Activated CD8-positive, alpha-beta T cell treated with anti-CD3 and anti-CD28 coated beads, Interleukin-2, amount 10 ng/mL, durations not matched to agents 7 days and 5 days (primary cell): ENCODE measurements at regions not wholly inside any gene's neighbourhood (a gene's known extent, or its start where the extent isn't known, plus 50 kb on each side); places are given as distances from the start of the nearest gene placed in this dataset.
A peak's percentile ranks its signal among the peaks of the same experiment; 100 is the strongest.

Experiments used
- ATAC-seq: fragments of 150-1000 bp; cut with Tn5 transposase; one replicate; pipeline ENCODE4 v1.10.0; 2021; ENCODE audit warnings: moderate library complexity
- CTCF ChIA-PET: fragments of 350-600 bp; sonication (Branson Sonifier 250); formaldehyde crosslinking; loops from one replicate; lab custom pipeline; 2021; ENCODE audit warnings: antibody characterized with exemption; lab: Charles Lee
- POLR2A ChIA-PET: fragments of 350-600 bp; sonication (Branson Sonifier 250); formaldehyde crosslinking; loops from one replicate; lab custom pipeline; 2021; ENCODE audit warnings: antibody characterized with exemption; lab: Charles Lee
- DNase-seq: peaks from one replicate; pipeline ENCODE4 v3.0.0-alpha.2; 2020
- H3K27ac Mint-ChIP-seq: one replicate; pipeline ENCODE4 v1.8.0; 2021; ENCODE audit warnings: mild to moderate bottlenecking, mixed read lengths
- H3K27me3 Mint-ChIP-seq: one replicate; pipeline ENCODE4 v1.8.0; 2021; ENCODE audit warnings: low read depth, mixed read lengths
- H3K36me3 Mint-ChIP-seq: one replicate; pipeline ENCODE4 v1.8.0; 2021; ENCODE audit warnings: low read depth, mixed read lengths
- H3K4me1 Mint-ChIP-seq: one replicate; pipeline ENCODE4 v1.8.0; 2021; ENCODE audit warnings: low read depth, mixed read lengths
- H3K4me3 Mint-ChIP-seq: one replicate; pipeline ENCODE4 v1.8.0; 2021; ENCODE audit warnings: mild to moderate bottlenecking, mixed read lengths
- H3K9me3 Mint-ChIP-seq: one replicate; pipeline ENCODE4 v1.8.0; 2022; ENCODE audit warnings: mixed read lengths; ENCODE audit not compliant: insufficient read depth

- ChIA-PET CTCF (interaction anchor here (1.1 to 1.6 kb wide), 3 partner anchors 39 to 88 kb away, joined by 3 to 6 read pairs (median 5); no protein-coding TSS in a partner anchor), POLR2A (interaction anchor here (0.6 kb wide), 1 partner anchor 12 kb away, joined by 3 read pairs; no protein-coding TSS in a partner anchor)
- ATAC-seq, result no peak
- H3K36me3 Mint-ChIP-seq, result no peaks in the 10 kb centered on the region
- no peak overlapping the region for H3K4me3 Mint-ChIP-seq
- no peak overlapping the region for H3K27ac Mint-ChIP-seq
- H3K9me3 Mint-ChIP-seq, result no peaks in the 10 kb centered on the region
- DNase-seq, result no peak
- H3K27me3 Mint-ChIP-seq, result no peaks in the 10 kb centered on the region
- peaks cover 42% of the 10 kb centered on the region for H3K4me1 Mint-ChIP-seq
Observed at GRCh38 chr6:25177500-25178028, 101.6 kb upstream of the CARMIL1 start.

DNA sequence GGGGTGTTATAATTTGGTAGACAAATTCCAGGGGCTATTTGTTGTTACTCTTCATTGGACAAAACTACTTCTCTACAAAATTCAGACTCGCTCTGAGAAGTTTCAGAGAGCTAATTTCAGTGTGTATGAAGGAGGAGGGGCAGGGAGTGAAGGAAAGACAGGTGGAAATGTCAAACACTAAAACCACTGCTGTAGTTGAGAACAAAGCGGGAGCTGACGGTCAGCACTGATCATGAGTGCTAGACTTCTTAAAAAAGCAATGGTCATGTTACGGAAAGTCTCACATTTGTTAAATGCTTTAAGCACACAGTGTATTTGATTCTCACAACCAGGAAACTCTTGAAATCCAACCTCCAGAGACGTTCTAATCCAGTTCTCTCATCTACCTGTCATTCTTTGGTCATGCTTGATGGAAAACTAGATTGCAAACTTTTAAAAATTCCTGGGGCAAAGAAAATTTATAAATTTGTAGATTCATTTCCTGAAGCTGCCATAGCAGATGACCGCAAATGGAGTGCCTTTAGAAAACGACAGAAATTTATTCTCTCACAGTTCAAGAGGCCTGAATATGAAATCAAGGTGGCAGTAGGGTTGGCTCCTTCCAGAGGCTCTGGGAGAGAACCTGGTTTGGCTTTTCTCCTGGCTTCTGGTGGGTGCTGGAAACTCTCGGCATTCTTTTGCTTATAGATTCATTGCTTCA, 100.7 kb upstream of the CARMIL1 start:
- H3K9me3 Mint-ChIP-seq, result no peaks in the 10 kb centered on the region
- no peaks in the 10 kb centered on the region for H3K27me3 Mint-ChIP-seq
- ATAC-seq (no peak), DNase-seq (no peak)
- H3K27ac Mint-ChIP-seq, result no peak overlapping the region
- ChIA-PET POLR2A (no interaction called here), CTCF (interaction anchor here (1.4 to 1.8 kb wide), 2 partner anchors 45 to 87 kb away, joined by 4 to 5 read pairs; no protein-coding TSS in a partner anchor)
- no peak overlapping the region for H3K4me3 Mint-ChIP-seq
- no peaks in the 10 kb centered on the region for H3K36me3 Mint-ChIP-seq
- H3K4me1 Mint-ChIP-seq, result peaks cover 35% of the 10 kb centered on the region

GRCh38 chr6:25179051-25179778, 100.0 kb upstream of the CARMIL1 start:
- ATAC-seq, result no peak
- no peaks in the 10 kb centered on the region for H3K27me3 Mint-ChIP-seq
- POLR2A ChIA-PET, result interaction anchor here (1.0 kb wide), 1 partner anchor 11 kb away, joined by 3 read pairs; no protein-coding TSS in a partner anchor

DNA sequence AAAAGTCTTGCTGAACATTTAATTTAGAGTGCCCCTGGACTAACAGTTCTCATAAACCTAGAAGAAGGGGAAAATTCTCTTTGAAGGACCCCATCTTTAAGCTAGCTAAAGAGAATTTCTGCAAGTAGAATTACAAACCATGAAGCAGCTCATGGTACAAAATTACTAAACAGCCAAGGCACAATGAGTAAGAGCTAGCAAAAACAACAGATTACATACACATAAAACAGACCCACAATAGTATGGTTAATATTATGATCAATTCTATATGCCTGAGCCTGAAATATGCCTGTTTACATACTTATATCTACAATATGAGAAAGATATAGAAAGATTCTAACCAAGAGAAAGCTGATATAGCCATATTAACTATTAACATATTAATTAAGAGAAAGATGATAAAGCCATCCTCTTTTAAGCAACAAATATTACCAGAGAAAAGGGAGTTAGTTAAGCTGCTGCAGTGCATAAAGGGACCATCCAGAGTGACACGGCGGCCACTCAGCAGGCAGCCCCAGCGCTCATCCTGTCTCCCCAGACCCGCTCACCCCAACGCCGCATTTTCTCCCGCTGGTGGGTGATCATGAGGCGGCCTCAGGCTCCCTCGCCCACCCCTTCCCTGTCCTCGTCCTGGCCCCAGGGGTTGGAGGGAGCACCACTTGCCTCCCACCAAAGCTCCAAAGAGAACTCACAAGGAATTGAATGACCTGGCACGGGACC, 98.4 kb upstream of the CARMIL1 start:
- DNase-seq, result no peak
- no peaks in the 10 kb centered on the region for H3K9me3 Mint-ChIP-seq
- no peak for ATAC-seq
- CTCF ChIA-PET, result interaction anchor here (1.0 to 1.7 kb wide), 5 partner anchors 14 to 110 kb away, joined by 3 to 5 read pairs (median 3); no protein-coding TSS in a partner anchor
- POLR2A ChIA-PET, result interaction anchor here (0.7 kb wide), 1 partner anchor 43 kb away, joined by 3 read pairs; no protein-coding TSS in a partner anchor
- no peak overlapping the region for H3K27ac Mint-ChIP-seq
- H3K4me3 Mint-ChIP-seq, result no peak overlapping the region
- no peaks in the 10 kb centered on the region for H3K27me3 Mint-ChIP-seq
- no peaks in the 10 kb centered on the region for H3K36me3 Mint-ChIP-seq
- peaks cover 21% of the 10 kb centered on the region for H3K4me1 Mint-ChIP-seq

More at GRCh38 chr6:25179051-25179778, 100.0 kb upstream of the CARMIL1 start:
- no peak for DNase-seq
- CTCF ChIA-PET, result interaction anchor here (1.0 to 1.8 kb wide), 5 partner anchors 15 to 108 kb away, joined by 3 to 5 read pairs (median 4); no protein-coding TSS in a partner anchor
- Mint-ChIP-seq H3K27ac (no peak overlapping the region), H3K4me1 (peaks cover 31% of the 10 kb centered on the region), H3K9me3 (no peaks in the 10 kb centered on the region), H3K4me3 (no peak overlapping the region), H3K36me3 (no peaks in the 10 kb centered on the region)

DNA sequence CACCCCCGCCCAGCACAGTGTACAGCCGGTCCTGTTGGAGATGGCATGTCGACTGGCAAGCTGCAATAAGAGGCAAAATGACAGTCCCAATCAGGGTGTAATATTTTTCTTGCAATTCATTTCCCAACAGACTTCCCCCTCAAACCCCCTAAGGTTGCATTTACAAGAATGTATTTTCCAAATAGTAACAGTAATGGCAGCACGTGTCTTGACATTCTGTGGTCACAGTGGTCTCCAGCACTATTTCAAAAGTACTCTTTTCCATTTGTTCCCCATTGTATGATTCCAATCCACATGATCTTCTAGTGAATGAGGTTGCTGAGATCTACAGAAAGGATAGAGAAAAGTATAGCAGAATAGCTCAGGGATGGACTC, 97.8 kb upstream of the CARMIL1 start:
- peaks cover under 1% of the 10 kb centered on the region for H3K27me3 Mint-ChIP-seq
- ATAC-seq, result no peak
- H3K27ac Mint-ChIP-seq, result no peak overlapping the region
- CTCF ChIA-PET, result interaction anchor here (1.2 to 1.4 kb wide), 4 partner anchors 43 to 154 kb away, joined by 3 to 5 read pairs (median 4); no protein-coding TSS in a partner anchor
- no peaks in the 10 kb centered on the region for H3K36me3 Mint-ChIP-seq
- no peak for DNase-seq
- peaks cover 16% of the 10 kb centered on the region for H3K4me1 Mint-ChIP-seq
- POLR2A ChIA-PET, result no interaction called here
- no peak overlapping the region for H3K4me3 Mint-ChIP-seq
- no peaks in the 10 kb centered on the region for H3K9me3 Mint-ChIP-seq

DNA sequence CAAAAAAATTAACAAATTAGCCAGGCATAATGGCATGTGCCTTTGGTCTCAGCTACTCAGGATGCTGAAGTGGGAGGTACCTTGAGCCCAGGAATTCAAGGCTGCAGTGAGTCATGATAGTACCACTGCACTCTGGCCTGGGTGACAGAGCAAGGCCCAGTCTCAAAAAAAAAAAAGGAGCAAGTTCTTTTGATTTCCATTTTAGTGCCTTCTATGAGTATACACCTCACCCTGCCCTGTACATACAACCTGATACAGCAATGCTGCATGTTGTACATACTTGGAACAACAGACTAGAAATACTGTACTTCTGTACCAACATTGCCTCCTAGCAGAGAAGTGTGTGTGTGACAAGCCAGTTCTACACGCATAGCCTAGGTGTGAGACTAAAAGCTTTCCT, 97.3 kb upstream of the CARMIL1 start:
- Mint-ChIP-seq H3K27me3 (peaks cover 4% of the 10 kb centered on the region), H3K4me1 (peaks cover 13% of the 10 kb centered on the region), H3K4me3 (no peak overlapping the region), H3K9me3 (no peaks in the 10 kb centered on the region), H3K36me3 (no peaks in the 10 kb centered on the region), H3K27ac (no peak overlapping the region)
- ChIA-PET CTCF (interaction anchor here (0.7 to 1.7 kb wide), 8 partner anchors 8 to 155 kb away, joined by 3 to 6 read pairs (median 3); no protein-coding TSS in a partner anchor), POLR2A (interaction anchor here (0.9 kb wide), 1 partner anchor 44 kb away, joined by 6 read pairs; no protein-coding TSS in a partner anchor)
- DNase-seq, result no peak
- peak; percentile 39 for ATAC-seq

DNA sequence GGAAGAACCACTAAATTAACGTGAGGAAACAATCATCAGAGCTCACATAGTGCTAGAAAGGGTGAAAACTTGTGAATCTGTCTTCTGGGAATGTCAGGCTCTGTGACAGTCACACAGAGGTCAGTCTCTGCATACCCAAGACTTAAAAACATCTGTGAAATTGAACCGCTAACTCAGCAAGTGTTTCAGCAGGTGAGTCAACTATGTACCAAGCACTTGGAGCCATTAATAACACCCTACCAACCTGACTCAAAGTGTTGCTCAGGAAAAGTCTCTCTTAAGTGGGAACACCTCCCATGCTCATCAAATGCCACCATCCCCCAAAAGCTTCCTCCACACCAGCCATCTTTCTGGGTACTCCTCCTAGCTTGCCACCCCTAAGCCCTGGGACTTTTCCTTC, 92.3 kb upstream of the CARMIL1 start:
- POLR2A ChIA-PET, result interaction anchor here (1.5 kb wide), 1 partner anchor 51 kb away, joined by 3 read pairs; no protein-coding TSS in a partner anchor
- Mint-ChIP-seq H3K27ac (no peak overlapping the region), H3K27me3 (peaks cover 23% of the 10 kb centered on the region), H3K36me3 (no peaks in the 10 kb centered on the region), H3K4me3 (no peak overlapping the region), H3K9me3 (no peaks in the 10 kb centered on the region), H3K4me1 (peaks cover 4% of the 10 kb centered on the region)
- CTCF ChIA-PET, result no interaction called here
- no peak for DNase-seq
- ATAC-seq, result no peak

DNA sequence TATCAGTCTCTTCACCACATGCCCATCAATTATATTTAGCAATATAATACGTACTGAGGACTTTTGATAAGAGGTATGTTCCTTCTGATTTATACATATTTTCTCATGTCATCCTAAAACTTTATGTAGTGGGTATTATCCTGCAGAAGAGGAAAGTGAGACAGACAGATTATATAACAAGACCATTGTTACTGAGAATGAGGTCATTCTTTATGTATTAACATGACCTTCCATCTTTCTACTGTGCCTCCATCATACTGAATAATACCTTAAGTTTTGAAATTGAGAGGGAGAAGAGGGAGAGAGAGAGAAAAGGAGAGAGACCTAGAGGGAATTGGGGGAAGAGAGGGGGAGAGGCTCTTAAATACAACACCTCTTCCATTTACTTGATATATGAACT, 90.9 kb upstream of the CARMIL1 start:
- POLR2A ChIA-PET, result no interaction called here
- H3K27ac Mint-ChIP-seq, result no peak overlapping the region

GRCh38 chr6:25192590-25193459, 86.3 kb upstream of the CARMIL1 start:
- no peaks in the 10 kb centered on the region for H3K4me1 Mint-ChIP-seq
- DNase-seq (no peak), ATAC-seq (no peak)
- CTCF ChIA-PET, result interaction anchor here (0.9 kb wide), 1 partner anchor 31 kb away, joined by 4 read pairs; no protein-coding TSS in a partner anchor
- no peak overlapping the region for H3K4me3 Mint-ChIP-seq
- H3K9me3 Mint-ChIP-seq, result no peaks in the 10 kb centered on the region
- no peak overlapping the region for H3K27ac Mint-ChIP-seq
- H3K27me3 Mint-ChIP-seq, result peaks cover 26% of the 10 kb centered on the region
- POLR2A ChIA-PET, result no interaction called here
- no peaks in the 10 kb centered on the region for H3K36me3 Mint-ChIP-seq

More for the DNA sequence above, 90.9 kb upstream of the CARMIL1 start:
- Mint-ChIP-seq H3K9me3 (no peaks in the 10 kb centered on the region), H3K4me3 (no peak overlapping the region), H3K4me1 (no peaks in the 10 kb centered on the region), H3K36me3 (no peaks in the 10 kb centered on the region), H3K27me3 (peaks cover 33% of the 10 kb centered on the region)
- no peak for ATAC-seq
- DNase-seq, result no peak
- CTCF ChIA-PET, result no interaction called here

- CTCF ChIA-PET, result interaction anchor here (1.3 kb wide), 1 partner anchor 14 kb away, joined by 4 read pairs; no protein-coding TSS in a partner anchor
- Mint-ChIP-seq H3K4me1 (no peaks in the 10 kb centered on the region), H3K4me3 (no peak overlapping the region), H3K9me3 (no peaks in the 10 kb centered on the region), H3K27ac (no peak overlapping the region), H3K27me3 (peaks cover 22% of the 10 kb centered on the region), H3K36me3 (no peaks in the 10 kb centered on the region)
- DNase-seq, result no peak
- ATAC-seq, result no peak
- POLR2A ChIA-PET, result no interaction called here
Observed at GRCh38 chr6:25193460-25194171, 85.6 kb upstream of the CARMIL1 start.
